Subcutaneous abdominal adipose tissue (tissue), 5 donors: ENCODE measurements at regions not wholly inside any gene's neighbourhood (a gene's known extent, or its start where the extent isn't known, plus 50 kb on each side); places are given as distances from the start of the nearest gene placed in this dataset.

Experiments used
- H3K27ac ChIP-seq: one replicate; pipeline ENCODE4 v1.7.0; 2013; ENCODE audit warnings: low read depth, mild to moderate bottlenecking, inconsistent platforms, low read length, moderate library complexity
- H3K27me3 ChIP-seq, 5 donors: one replicate each; pipeline ENCODE4 v1.7.0; 2013; ENCODE audit warnings: low read length in 5 of 5, inconsistent platforms in 1 of 5; ENCODE audit not compliant: control insufficient read depth in 5 of 5, insufficient read depth in 4 of 5
- H3K36me3 ChIP-seq, 5 donors: one replicate each; pipeline ENCODE4 v1.7.0; 2013; ENCODE audit warnings: low read length in 5 of 5; ENCODE audit not compliant: control insufficient read depth in 5 of 5, insufficient read depth in 5 of 5
- H3K4me1 ChIP-seq, 5 donors: one replicate each; pipeline ENCODE4 v1.7.0; 2013; ENCODE audit warnings: low read length in 5 of 5, mild to moderate bottlenecking in 3 of 5, moderate library complexity in 1 of 5; ENCODE audit not compliant: control insufficient read depth in 5 of 5, insufficient read depth in 5 of 5
- H3K4me3 ChIP-seq, 5 donors: one replicate each; pipeline ENCODE4 v1.7.0; 2013; ENCODE audit warnings: low read length in 5 of 5, low read depth in 1 of 5
- H3K9ac ChIP-seq, 5 donors: one replicate each; pipeline ENCODE4 v1.7.0; 2013; ENCODE audit warnings: low read length in 5 of 5, mild to moderate bottlenecking in 4 of 5, moderate library complexity in 3 of 5
- H3K9me3 ChIP-seq, 5 donors: one replicate each; pipeline ENCODE4 v1.7.0; 2013; ENCODE audit warnings: low read length in 5 of 5; ENCODE audit not compliant: control insufficient read depth in 5 of 5
- donor health status: healthy.
- donor health status: healthy.
- donor health status: healthy.
- donor health status: healthy.
- donor health status: healthy.

GRCh38 chr21:25428537-25428936, 178.7 kb downstream of the MRPL39 start:
- Histone ChIP-seq H3K27me3 (no peaks in the 10 kb centered on the region), H3K4me1 (no peaks in the 10 kb centered on the region), H3K27ac (no peak overlapping the region), H3K36me3 (no peaks in the 10 kb centered on the region), H3K9me3 (no peaks in the 10 kb centered on the region), H3K4me3 (no peak overlapping the region), H3K9ac (no peak overlapping the region)

GRCh38 chr21:25427828-25428227, 179.5 kb downstream of the MRPL39 start:
- Histone ChIP-seq H3K27ac (no peak overlapping the region), H3K4me3 (no peak overlapping the region), H3K36me3 (no peaks in the 10 kb centered on the region), H3K9me3 (no peaks in the 10 kb centered on the region), H3K4me1 (no peaks in the 10 kb centered on the region), H3K9ac (no peak overlapping the region), H3K27me3 (no peaks in the 10 kb centered on the region)

GRCh38 chr21:25426580-25426979, 180.7 kb downstream of the MRPL39 start:
- H3K9ac ChIP-seq, result no peak overlapping the region
- H3K4me3 ChIP-seq, result no peak overlapping the region
- no peaks in the 10 kb centered on the region for H3K36me3 ChIP-seq
- H3K27ac ChIP-seq, result no peak overlapping the region
- no peaks in the 10 kb centered on the region for H3K27me3 ChIP-seq
- no peaks in the 10 kb centered on the region for H3K4me1 ChIP-seq
- H3K9me3 ChIP-seq, result no peaks in the 10 kb centered on the region

GRCh38 chr21:25425156-25425555, 182.1 kb downstream of the MRPL39 start:
- Histone ChIP-seq H3K9me3 (no peaks in the 10 kb centered on the region), H3K27ac (no peak overlapping the region), H3K27me3 (no peaks in the 10 kb centered on the region), H3K4me1 (no peaks in the 10 kb centered on the region), H3K4me3 (no peak overlapping the region), H3K36me3 (no peaks in the 10 kb centered on the region), H3K9ac (no peak overlapping the region)

GRCh38 chr21:25424634-25425033, 182.6 kb downstream of the MRPL39 start:
- H3K9ac ChIP-seq, result no peak overlapping the region
- no peak overlapping the region for H3K27ac ChIP-seq
- H3K4me3 ChIP-seq, result no peak overlapping the region
- no peaks in the 10 kb centered on the region for H3K36me3 ChIP-seq
- no peaks in the 10 kb centered on the region for H3K4me1 ChIP-seq
- no peaks in the 10 kb centered on the region for H3K9me3 ChIP-seq
- H3K27me3 ChIP-seq, result no peaks in the 10 kb centered on the region

GRCh38 chr21:25424048-25424447, 183.2 kb downstream of the MRPL39 start:
- H3K9me3 ChIP-seq, result no peaks in the 10 kb centered on the region
- no peak overlapping the region for H3K9ac ChIP-seq
- H3K4me1 ChIP-seq, result no peaks in the 10 kb centered on the region
- H3K36me3 ChIP-seq, result no peaks in the 10 kb centered on the region
- no peak overlapping the region for H3K4me3 ChIP-seq
- no peak overlapping the region for H3K27ac ChIP-seq
- H3K27me3 ChIP-seq, result no peaks in the 10 kb centered on the region

GRCh38 chr21:25422610-25423608, 184.4 kb downstream of the MRPL39 start:
- Histone ChIP-seq H3K27ac (no peak overlapping the region), H3K36me3 (no peaks in the 10 kb centered on the region), H3K4me3 (no peak overlapping the region), H3K9ac (no peak overlapping the region), H3K9me3 (no peaks in the 10 kb centered on the region), H3K4me1 (no peaks in the 10 kb centered on the region), H3K27me3 (no peaks in the 10 kb centered on the region)

GRCh38 chr21:25421321-25422028, 185.8 kb downstream of the MRPL39 start:
- no peak overlapping the region for H3K27ac ChIP-seq

GRCh38 chr21:25420831-25421230, 186.4 kb downstream of the MRPL39 start:
- Histone ChIP-seq H3K4me3 (no peak overlapping the region), H3K4me1 (no peaks in the 10 kb centered on the region), H3K9me3 (no peaks in the 10 kb centered on the region), H3K27me3 (no peaks in the 10 kb centered on the region), H3K27ac (no peak overlapping the region), H3K9ac (no peak overlapping the region), H3K36me3 (no peaks in the 10 kb centered on the region)

More at GRCh38 chr21:25421321-25422028, 185.8 kb downstream of the MRPL39 start:
- Histone ChIP-seq H3K27me3 (no peaks in the 10 kb centered on the region), H3K9ac (no peak overlapping the region), H3K4me1 (no peaks in the 10 kb centered on the region), H3K4me3 (no peak overlapping the region), H3K9me3 (no peaks in the 10 kb centered on the region), H3K36me3 (no peaks in the 10 kb centered on the region)

- peaks cover 0 to 7% (median 5%) of the 10 kb centered on the region in 5 donors for H3K9me3 ChIP-seq
- no peaks in the 10 kb centered on the region for H3K27me3 ChIP-seq
- H3K27ac ChIP-seq, result no peak overlapping the region
- H3K4me3 ChIP-seq, result no peak overlapping the region
- H3K4me1 ChIP-seq, result no peaks in the 10 kb centered on the region
- H3K36me3 ChIP-seq, result no peaks in the 10 kb centered on the region
- H3K9ac ChIP-seq, result no peak overlapping the region
Measured at GRCh38 chr21:25416669-25417068, 190.6 kb downstream of the MRPL39 start.
